IPS DF 4.7 (cell line): ENCODE measurements at regions not wholly inside any gene's neighbourhood (a gene's known extent, or its start where the extent isn't known, plus 50 kb on each side); places are given as distances from the start of the nearest gene placed in this dataset.

Experiments used
- DNase-seq: peaks from one replicate; pipeline ENCODE4 v3.0.0-alpha.2; 2013; ENCODE audit warnings: low spot score; ENCODE audit errors: extremely low read depth

- no peak for DNase-seq
Measured at GRCh38 chr5:175052351-175052750, 328.0 kb downstream of the MSX2 start.

- DNase-seq = no peak
Measured at GRCh38 chr5:175047048-175047447, 322.7 kb downstream of the MSX2 start.

GRCh38 chr5:175045820-175046219 is 321.4 kb downstream of the MSX2 start:
- DNase-seq = no peak

- no peak for DNase-seq
Measured at GRCh38 chr5:175037820-175038219, 313.4 kb downstream of the MSX2 start.

- DNase-seq = no peak
Measured at GRCh38 chr5:175035882-175036533, 311.6 kb downstream of the MSX2 start.

- DNase-seq = no peak
Measured at GRCh38 chr5:175034924-175035323, 310.5 kb downstream of the MSX2 start.

GRCh38 chr5:175032741-175033151 is 308.4 kb downstream of the MSX2 start:
- DNase-seq = no peak

GRCh38 chr5:175032013-175032412 is 307.6 kb downstream of the MSX2 start:
- DNase-seq = no peak

GRCh38 chr5:175027390-175027789 is 303.0 kb downstream of the MSX2 start:
- DNase-seq = no peak

GRCh38 chr5:175025077-175025476 is 300.7 kb downstream of the MSX2 start:
- no peak for DNase-seq

GRCh38 chr5:175021841-175022625 is 297.7 kb downstream of the MSX2 start:
- no peak for DNase-seq

- DNase-seq = no peak
Measured at GRCh38 chr5:175021321-175021720, 296.9 kb downstream of the MSX2 start.

- no peak for DNase-seq
Measured at GRCh38 chr5:175015028-175015685, 290.8 kb downstream of the MSX2 start.

- no peak for DNase-seq
Measured at GRCh38 chr5:175013251-175013650, 288.9 kb downstream of the MSX2 start.

GRCh38 chr5:175012267-175012666 is 287.9 kb downstream of the MSX2 start:
- no peak for DNase-seq

- no peak for DNase-seq
Measured at GRCh38 chr5:175003531-175003930, 279.1 kb downstream of the MSX2 start.

- no peak for DNase-seq
Measured at GRCh38 chr5:175001876-175002645, 277.7 kb downstream of the MSX2 start.

- DNase-seq = no peak
Measured at GRCh38 chr5:175001311-175001710, 276.9 kb downstream of the MSX2 start.

GRCh38 chr5:174999581-174999980 is 275.2 kb downstream of the MSX2 start:
- DNase-seq = no peak

GRCh38 chr5:174998131-174998730 is 273.8 kb downstream of the MSX2 start:
- no peak for DNase-seq

- no peak for DNase-seq
Measured at GRCh38 chr5:174997688-174998087, 273.3 kb downstream of the MSX2 start.
